ENCODE measurements at regions not wholly inside any gene's neighbourhood (a gene's known extent, or its start where the extent isn't known, plus 50 kb on each side); places are given as distances from the start of the nearest gene placed in this dataset.

- TF ChIP-seq CTCF (IDR thresholded peaks at IDR 0.05): no peak
- TF ChIP-seq POLR2A (IDR thresholded peaks at IDR 0.05): no peak
- no peak for TF ChIP-seq EP300 (IDR thresholded peaks at IDR 0.05; ENCODE audit: low read depth)
Measured at GRCh38 chr12:83473408-83474095, 786.8 kb downstream of the TMTC2 start.
